Fibroblast of villous mesenchyme (primary cell): ENCODE measurements at regions not wholly inside any gene's neighbourhood (a gene's known extent, or its start where the extent isn't known, plus 50 kb on each side); places are given as distances from the start of the nearest gene placed in this dataset.

Experiments
- DNase-seq: peaks from one replicate; pipeline ENCODE4 v3.0.0-alpha.2; 2010; ENCODE audit warnings: low read depth
- H3K4me3 ChIP-seq: 2 replicates; pipeline ENCODE4 v1.5.1; 2011; ENCODE audit warnings: low read depth, mild to moderate bottlenecking, low read length
- TF ChIP-seq, protein P1 (sequence below): IDR thresholded peaks from 2 replicates; pipeline ENCODE4 v1.5.1; 2012; ENCODE audit warnings: low read depth, mild to moderate bottlenecking, low read length; ENCODE audit not compliant: insufficient read depth

DNA sequence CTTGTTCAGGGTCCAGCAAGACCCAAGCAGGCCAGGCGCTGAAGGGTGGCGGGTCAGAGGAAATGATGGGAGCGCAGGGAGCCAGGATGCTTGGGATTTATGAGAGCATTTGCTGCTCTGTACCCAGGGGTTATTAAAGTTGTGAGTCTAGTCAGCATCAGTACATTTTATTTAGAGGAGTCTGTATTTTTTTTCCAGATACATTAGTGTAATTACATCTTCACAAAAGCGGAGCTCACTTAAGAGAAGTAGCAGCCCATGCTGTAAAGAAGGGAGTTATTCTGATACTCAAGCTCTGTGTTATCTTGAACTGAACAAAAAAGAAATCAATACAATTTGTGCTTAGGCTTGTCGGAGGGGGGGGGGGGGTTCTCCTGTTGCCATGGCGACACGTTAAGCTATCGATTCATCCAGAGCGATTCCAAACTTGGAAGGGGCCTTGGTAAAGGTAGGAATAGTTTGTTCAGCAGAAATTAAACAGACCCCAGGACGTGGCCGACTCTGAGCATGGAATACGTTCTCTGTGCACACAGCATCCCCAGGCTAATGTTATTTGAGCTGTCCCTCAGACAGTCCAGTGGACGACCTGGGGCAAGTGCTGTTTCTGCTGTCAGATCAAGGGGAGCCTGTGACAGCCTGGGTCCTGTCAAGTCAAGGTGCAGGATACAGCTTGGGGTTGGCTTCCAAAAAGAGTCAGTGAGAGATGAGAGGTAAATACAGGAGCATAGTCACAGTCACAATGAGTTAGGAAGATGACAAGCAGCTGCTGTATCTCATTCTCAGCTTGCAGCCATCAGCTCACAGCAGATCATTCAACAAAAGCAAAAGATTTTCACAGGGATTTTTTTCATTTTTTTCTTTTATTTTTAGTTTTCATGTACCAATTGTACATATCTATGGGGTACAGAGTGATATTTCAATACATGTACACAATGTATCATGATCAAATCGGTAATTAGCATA lies 387.6 kb downstream of the DCDC2C start:
- TF ChIP-seq, protein P1, sequence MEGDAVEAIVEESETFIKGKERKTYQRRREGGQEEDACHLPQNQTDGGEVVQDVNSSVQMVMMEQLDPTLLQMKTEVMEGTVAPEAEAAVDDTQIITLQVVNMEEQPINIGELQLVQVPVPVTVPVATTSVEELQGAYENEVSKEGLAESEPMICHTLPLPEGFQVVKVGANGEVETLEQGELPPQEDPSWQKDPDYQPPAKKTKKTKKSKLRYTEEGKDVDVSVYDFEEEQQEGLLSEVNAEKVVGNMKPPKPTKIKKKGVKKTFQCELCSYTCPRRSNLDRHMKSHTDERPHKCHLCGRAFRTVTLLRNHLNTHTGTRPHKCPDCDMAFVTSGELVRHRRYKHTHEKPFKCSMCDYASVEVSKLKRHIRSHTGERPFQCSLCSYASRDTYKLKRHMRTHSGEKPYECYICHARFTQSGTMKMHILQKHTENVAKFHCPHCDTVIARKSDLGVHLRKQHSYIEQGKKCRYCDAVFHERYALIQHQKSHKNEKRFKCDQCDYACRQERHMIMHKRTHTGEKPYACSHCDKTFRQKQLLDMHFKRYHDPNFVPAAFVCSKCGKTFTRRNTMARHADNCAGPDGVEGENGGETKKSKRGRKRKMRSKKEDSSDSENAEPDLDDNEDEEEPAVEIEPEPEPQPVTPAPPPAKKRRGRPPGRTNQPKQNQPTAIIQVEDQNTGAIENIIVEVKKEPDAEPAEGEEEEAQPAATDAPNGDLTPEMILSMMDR = no peak
- no peak overlapping the region for H3K4me3 ChIP-seq
- DNase-seq = no peak

DNA sequence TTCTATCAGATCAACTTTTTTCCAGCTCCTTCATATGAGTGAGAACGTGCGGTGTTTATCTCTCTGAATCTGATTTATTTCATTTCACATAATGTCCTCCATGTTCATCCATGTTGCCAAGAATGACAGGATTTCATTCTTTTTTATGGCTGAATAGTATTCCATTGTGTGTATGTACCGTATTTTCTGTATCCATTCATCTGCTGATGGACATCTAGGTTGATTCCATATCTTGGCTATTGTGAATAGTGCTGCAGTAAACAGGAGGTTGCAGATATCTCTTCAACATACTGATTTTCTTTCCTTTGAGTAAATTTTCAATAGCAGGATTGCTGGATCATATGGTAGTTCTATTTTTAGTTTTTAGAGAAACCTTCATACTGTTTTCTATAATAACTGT lies 388.5 kb downstream of the DCDC2C start:
- DNase-seq = no peak
- TF ChIP-seq, protein P1 = no peak
- H3K4me3 ChIP-seq = no peak overlapping the region

DNA sequence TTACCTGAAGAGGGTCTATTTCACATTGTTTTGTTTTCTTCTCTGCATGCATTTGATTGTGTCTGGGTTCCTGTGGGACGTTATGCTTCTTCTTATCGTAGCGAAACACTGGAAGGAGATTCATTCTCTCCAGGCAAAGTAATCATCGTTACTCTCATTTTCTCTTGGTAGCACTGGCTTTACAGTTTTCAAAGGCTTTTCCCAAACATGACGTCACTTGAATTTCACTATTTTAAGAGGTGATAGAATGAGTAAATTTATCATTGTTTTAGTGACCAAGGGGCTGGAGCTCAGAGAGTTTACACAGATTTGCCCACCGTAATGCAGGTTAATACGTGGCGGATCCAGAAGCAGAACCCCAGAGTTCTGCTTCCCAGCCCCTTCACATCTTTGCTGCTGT lies 391.4 kb downstream of the DCDC2C start:
- no peak for DNase-seq
- no peak overlapping the region for H3K4me3 ChIP-seq
- TF ChIP-seq, protein P1 = no peak

DNA sequence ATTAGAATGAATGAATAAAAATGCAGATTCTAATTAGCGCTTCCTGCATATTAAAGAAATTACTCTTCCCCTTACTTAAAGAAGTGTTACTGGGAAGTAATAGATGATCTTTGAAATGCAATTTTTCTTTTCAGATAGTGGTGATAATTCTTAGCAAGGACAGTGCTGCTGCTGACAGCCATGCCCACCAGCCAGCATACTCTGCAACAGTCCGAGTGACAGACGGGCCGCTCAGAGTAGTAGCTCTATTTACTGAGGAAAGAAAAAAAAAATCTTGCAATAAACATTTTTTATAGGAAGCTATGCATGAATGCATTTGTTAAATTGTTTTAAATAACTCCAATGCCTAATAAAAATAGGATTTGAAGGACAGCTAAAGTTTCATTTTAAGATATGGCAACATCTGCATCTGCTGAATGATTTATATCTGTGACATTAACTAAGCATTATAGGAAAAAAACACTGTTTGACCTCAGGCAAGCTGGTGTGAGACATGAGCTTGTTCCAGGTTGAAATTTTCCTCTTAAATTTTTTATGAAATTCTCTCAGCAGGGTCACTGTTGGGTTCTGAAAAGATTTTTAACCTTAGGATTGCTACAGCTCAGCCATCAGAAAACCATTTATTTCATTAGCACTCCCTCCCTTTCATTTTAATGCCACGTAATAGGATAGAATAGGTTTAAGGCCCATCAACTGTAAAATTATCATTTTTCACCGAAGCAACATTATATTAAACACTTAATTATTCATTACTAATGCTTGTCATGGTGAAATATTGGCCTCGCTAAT lies 393.8 kb downstream of the DCDC2C start:
- TF ChIP-seq, protein P1 = no peak
- no peak overlapping the region for H3K4me3 ChIP-seq

DNA sequence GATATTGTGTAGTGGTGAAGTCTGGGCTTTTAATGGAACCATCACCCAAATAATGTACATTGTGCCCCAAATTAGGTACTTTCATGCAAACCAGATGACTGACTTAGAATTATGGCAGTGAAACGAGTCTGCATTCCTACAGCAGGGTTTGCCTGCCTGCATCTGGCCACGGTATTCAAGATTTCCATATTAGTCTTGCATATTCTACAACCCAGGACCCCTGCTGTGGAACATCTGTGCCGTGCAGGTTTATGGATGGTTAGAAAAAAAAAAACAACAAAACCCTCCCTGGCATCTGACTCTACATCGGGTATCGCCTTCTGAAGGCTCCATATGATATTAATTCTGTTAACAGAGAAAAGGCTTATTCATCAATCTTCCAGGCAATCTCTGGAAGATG lies 394.8 kb downstream of the DCDC2C start:
- no peak for DNase-seq
- TF ChIP-seq, protein P1 = no peak
- no peak overlapping the region for H3K4me3 ChIP-seq

More for the DNA sequence above, 393.8 kb downstream of the DCDC2C start:
- DNase-seq = no peak

DNA sequence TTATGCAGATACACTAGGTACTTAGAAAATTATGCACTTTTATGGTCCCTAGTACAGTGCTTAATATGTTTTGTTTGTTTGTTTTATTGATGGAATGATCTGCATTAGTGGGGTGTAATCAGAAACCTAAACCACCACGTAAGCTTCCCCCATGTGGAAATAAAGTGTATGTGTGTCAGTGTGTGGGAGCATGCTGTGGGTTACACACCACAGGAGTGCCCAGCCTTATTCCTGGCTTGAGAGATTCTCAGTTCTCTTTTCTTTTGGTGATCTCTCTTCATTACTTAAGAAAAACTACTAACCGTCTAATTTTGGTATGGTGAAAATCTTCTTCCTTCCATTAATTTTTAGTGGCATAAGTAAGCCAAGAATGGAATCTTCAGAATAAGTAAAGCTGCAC lies 398.6 kb downstream of the DCDC2C start:
- TF ChIP-seq, protein P1 = no peak
- H3K4me3 ChIP-seq = no peak overlapping the region

More for the DNA sequence above, 398.6 kb downstream of the DCDC2C start:
- no peak for DNase-seq
